ENCODE measurements at regions not wholly inside any gene's neighbourhood (a gene's known extent, or its start where the extent isn't known, plus 50 kb on each side); places are given as distances from the start of the nearest gene placed in this dataset.

DNA sequence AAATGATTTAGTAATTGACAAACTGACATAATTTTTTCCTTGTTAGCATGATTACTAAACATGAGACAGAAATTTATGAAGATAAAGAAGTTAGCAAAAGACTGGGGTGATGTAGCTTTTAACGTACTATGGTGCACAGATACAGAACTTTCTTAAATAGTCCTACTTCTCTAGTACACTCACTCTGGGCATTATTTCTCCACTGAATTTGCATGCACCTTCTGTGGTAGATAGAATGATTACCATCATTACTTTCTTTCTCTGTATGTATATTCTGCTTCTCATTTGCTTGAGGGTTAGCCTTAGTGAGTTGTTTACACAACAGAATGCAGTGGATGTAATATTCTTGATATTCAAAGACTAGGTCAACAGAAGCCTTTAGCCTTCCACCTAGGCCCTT lies 173.1 kb upstream of the EPHA7 start:
- TF ChIP-seq, protein P1, sequence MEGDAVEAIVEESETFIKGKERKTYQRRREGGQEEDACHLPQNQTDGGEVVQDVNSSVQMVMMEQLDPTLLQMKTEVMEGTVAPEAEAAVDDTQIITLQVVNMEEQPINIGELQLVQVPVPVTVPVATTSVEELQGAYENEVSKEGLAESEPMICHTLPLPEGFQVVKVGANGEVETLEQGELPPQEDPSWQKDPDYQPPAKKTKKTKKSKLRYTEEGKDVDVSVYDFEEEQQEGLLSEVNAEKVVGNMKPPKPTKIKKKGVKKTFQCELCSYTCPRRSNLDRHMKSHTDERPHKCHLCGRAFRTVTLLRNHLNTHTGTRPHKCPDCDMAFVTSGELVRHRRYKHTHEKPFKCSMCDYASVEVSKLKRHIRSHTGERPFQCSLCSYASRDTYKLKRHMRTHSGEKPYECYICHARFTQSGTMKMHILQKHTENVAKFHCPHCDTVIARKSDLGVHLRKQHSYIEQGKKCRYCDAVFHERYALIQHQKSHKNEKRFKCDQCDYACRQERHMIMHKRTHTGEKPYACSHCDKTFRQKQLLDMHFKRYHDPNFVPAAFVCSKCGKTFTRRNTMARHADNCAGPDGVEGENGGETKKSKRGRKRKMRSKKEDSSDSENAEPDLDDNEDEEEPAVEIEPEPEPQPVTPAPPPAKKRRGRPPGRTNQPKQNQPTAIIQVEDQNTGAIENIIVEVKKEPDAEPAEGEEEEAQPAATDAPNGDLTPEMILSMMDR (conservative IDR thresholded peaks at IDR 0.05 in 1 of 2, IDR thresholded peaks at IDR 0.05 in 1 of 2; ENCODE audit: low read depth in 1 of 2, low read length in 2 of 2), result no peak
- no peak for TF ChIP-seq EZH2 (IDR thresholded peaks at IDR 0.05; ENCODE audit: low read length, missing control alignments)
